ENCODE measurements at regions not wholly inside any gene's neighbourhood (a gene's known extent, or its start where the extent isn't known, plus 50 kb on each side); places are given as distances from the start of the nearest gene placed in this dataset.

GRCh38 chr12:79515530-79515935, 175.2 kb downstream of the PAWR start:
- TF ChIP-seq, protein P1, sequence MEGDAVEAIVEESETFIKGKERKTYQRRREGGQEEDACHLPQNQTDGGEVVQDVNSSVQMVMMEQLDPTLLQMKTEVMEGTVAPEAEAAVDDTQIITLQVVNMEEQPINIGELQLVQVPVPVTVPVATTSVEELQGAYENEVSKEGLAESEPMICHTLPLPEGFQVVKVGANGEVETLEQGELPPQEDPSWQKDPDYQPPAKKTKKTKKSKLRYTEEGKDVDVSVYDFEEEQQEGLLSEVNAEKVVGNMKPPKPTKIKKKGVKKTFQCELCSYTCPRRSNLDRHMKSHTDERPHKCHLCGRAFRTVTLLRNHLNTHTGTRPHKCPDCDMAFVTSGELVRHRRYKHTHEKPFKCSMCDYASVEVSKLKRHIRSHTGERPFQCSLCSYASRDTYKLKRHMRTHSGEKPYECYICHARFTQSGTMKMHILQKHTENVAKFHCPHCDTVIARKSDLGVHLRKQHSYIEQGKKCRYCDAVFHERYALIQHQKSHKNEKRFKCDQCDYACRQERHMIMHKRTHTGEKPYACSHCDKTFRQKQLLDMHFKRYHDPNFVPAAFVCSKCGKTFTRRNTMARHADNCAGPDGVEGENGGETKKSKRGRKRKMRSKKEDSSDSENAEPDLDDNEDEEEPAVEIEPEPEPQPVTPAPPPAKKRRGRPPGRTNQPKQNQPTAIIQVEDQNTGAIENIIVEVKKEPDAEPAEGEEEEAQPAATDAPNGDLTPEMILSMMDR (IDR thresholded peaks at IDR 0.05; ENCODE audit: insufficient read depth, low read depth, low read length): no peak
- TF ChIP-seq EZH2 (IDR thresholded peaks at IDR 0.05; ENCODE audit: insufficient read depth, low read length): no peak
